GM12892 (cell line): ENCODE measurements at regions not wholly inside any gene's neighbourhood (a gene's known extent, or its start where the extent isn't known, plus 50 kb on each side); places are given as distances from the start of the nearest gene placed in this dataset.

Experiments used
- POLR2A ChIP-seq: IDR thresholded peaks from 2 replicates; pipeline ENCODE4 v1.6.1; 2011; ENCODE audit warnings: low read depth, low read length, control low read depth
- POLR2AphosphoS5 ChIP-seq: IDR thresholded peaks from 2 replicates; pipeline ENCODE4 v1.6.1; 2011; ENCODE audit warnings: low read depth, low read length, control low read depth

- no peak for TF ChIP-seq POLR2A
- no peak for TF ChIP-seq POLR2AphosphoS5
Observed at GRCh38 chr9:28583832-28584231, 1010.6 kb upstream of the C9orf72 start.
